HepG2 (cell line): ENCODE measurements at regions not wholly inside any gene's neighbourhood (a gene's known extent, or its start where the extent isn't known, plus 50 kb on each side); places are given as distances from the start of the nearest gene placed in this dataset.

ENCODE experiments used
- ATAC-seq: fragments of 200-7000 bp; cut with Tn5 transposase; 3 replicates; pipeline ENCODE4 v1.9.1; 2020; ENCODE audit warnings: mild to moderate bottlenecking, moderate library complexity
- BruUV-seq: library from RNA; stranded (reverse); fragments of 400-500 nt; replicated peaks from 2 replicates; lab custom pipeline; 2021; lab: Mats Ljungman, UMichigan
- CTCF ChIA-PET: fragments of 300-600 bp; formaldehyde crosslinking; extraction: SDS; loops from one replicate; lab custom pipeline; 2021; ENCODE audit warnings: low total read pairs, inconsistent platforms, low intra/inter-chr PET ratio; lab: Yijun Ruan, JAX
- POLR2A ChIA-PET: fragments of 350-600 bp; sonication (Branson Sonifier 250); formaldehyde crosslinking; loops from one replicate; lab custom pipeline; 2020; ENCODE audit warnings: antibody characterized with exemption, inconsistent platforms; lab: Yijun Ruan, JAX
- DNase-seq: peaks from one replicate; pipeline ENCODE4 v3.0.0-alpha.2; 2015; ENCODE audit warnings: low spot score
- FAIRE-seq: peaks from 3 replicates; lab custom pipeline; 2011; peaks lifted over from hg19 to GRCh38; lab: Jason Lieb, UNC
- H2AFZ ChIP-seq: one replicate; pipeline ENCODE4 v1.6.1; 2011; ENCODE audit warnings: low read length, inconsistent platforms
- H3K27ac ChIP-seq: fragments of 300-600 bp; 3 replicates; pipeline ENCODE4 v1.8.0; 2011; ENCODE audit warnings: mixed run types, mild to moderate bottlenecking, mixed read lengths, low read length, inconsistent platforms; ENCODE audit not compliant: insufficient read depth; ENCODE audit errors: extremely low read length
- H3K27me3 ChIP-seq, 2 experiments: fragments of 200-600 bp in 1 of 2; 2 replicates in 1 of 2; 3 replicates in 1 of 2; pipeline versions ENCODE4 v1.6.0 to v1.8.0; 2011; ENCODE audit warnings: low read length in 2 of 2, mild to moderate bottlenecking in 2 of 2, moderate library complexity in 2 of 2, inconsistent platforms in 1 of 2; ENCODE audit not compliant: insufficient read depth in 2 of 2, control insufficient read depth in 1 of 2
- H3K36me3 ChIP-seq, 2 experiments: fragments of 200-600 bp in 1 of 2; replicated peaks in 1 of 2; 2 replicates in 1 of 2; 3 replicates in 1 of 2; pipeline versions ENCODE4 v1.5.1 to v1.8.0; 2011; ENCODE audit warnings: low read length in 2 of 2, inconsistent platforms in 1 of 2; ENCODE audit not compliant: insufficient read depth in 2 of 2, control insufficient read depth in 1 of 2
- H3K4me1 ChIP-seq: 2 replicates; pipeline ENCODE4 v1.5.1; 2012; ENCODE audit warnings: low read length, inconsistent platforms; ENCODE audit not compliant: insufficient read depth
- H3K4me2 ChIP-seq: 2 replicates; pipeline ENCODE4 v1.6.0; 2011; ENCODE audit warnings: low read depth, low read length, inconsistent platforms
- H3K4me3 ChIP-seq, 3 experiments: fragments of 200-600 bp in 1 of 3; sonication (generic), shearing (Covaris generic) in 1 of 3; replicated peaks in 1 of 3; 2 replicates each; pipeline ENCODE4 v1.5.1; 2011 to 2016; ENCODE audit warnings: low read length in 3 of 3, inconsistent platforms in 2 of 3, low read depth in 2 of 3, mild to moderate bottlenecking in 2 of 3, control low read depth in 1 of 3, mixed read lengths in 1 of 3; ENCODE audit not compliant: insufficient read depth in 1 of 3
- H3K79me2 ChIP-seq: one replicate; pipeline ENCODE4 v1.6.1; 2011; ENCODE audit warnings: low read length, inconsistent platforms; ENCODE audit not compliant: insufficient read depth
- H3K9ac ChIP-seq: 2 replicates; pipeline ENCODE4 v1.6.0; 2011; ENCODE audit warnings: mild to moderate bottlenecking, low read depth, low read length, inconsistent platforms; ENCODE audit not compliant: insufficient read depth
- H3K9me3 ChIP-seq: 2 replicates; pipeline ENCODE4 v1.5.1; 2012; ENCODE audit warnings: mild to moderate bottlenecking, low read length
- H4K20me1 ChIP-seq: 2 replicates; pipeline ENCODE4 v1.6.0; 2011; ENCODE audit warnings: inconsistent platforms, mild to moderate bottlenecking, low read length, moderate library complexity; ENCODE audit not compliant: insufficient read depth
- EEA1 ChIP-seq: sonication (generic); formaldehyde crosslinking; IDR thresholded peaks from 2 replicates; pipeline ENCODE4 v1.5.1; 2020; ENCODE audit warnings: mild to moderate bottlenecking, missing genetic modification reagents, borderline replicate concordance
- EP300 ChIP-seq, 3 experiments: sonication (generic) in 1 of 3; formaldehyde crosslinking in 1 of 3; IDR thresholded peaks; 2 replicates each; pipeline versions ENCODE4 v1.5.1 to v1.6.1; 2011 to 2020; ENCODE audit warnings: low read depth in 2 of 3, low read length in 2 of 3, borderline replicate concordance in 1 of 3, improper control_type of control experiment in 1 of 3, mild to moderate bottlenecking in 1 of 3, missing genetic modification reagents in 1 of 3, moderate library complexity in 1 of 3
- HMGA1 ChIP-seq: sonication (generic); formaldehyde crosslinking; conservative IDR thresholded peaks from 2 replicates; pipeline ENCODE4 v1.4.0; 2020; ENCODE audit warnings: missing genetic modification reagents
- KDM3A ChIP-seq: IDR thresholded peaks from 2 replicates; pipeline ENCODE4 v1.6.1; 2018; ENCODE audit warnings: low read depth, missing compliant biosample characterization
- MXD4 ChIP-seq: IDR thresholded peaks from 2 replicates; pipeline ENCODE4 v1.6.1; 2016; ENCODE audit warnings: mild to moderate bottlenecking, missing biosample characterization, missing genetic modification reagents
- ONECUT2 ChIP-seq: sonication (generic); formaldehyde crosslinking; IDR thresholded peaks from 2 replicates; pipeline ENCODE4 v1.4.0; 2020; ENCODE audit warnings: missing genetic modification reagents
- SCMH1 ChIP-seq: sonication (generic); formaldehyde crosslinking; IDR thresholded peaks from 2 replicates; pipeline ENCODE4 v1.9.0; 2021; ENCODE audit warnings: missing genetic modification reagents, mild to moderate bottlenecking, borderline replicate concordance
- YEATS2 ChIP-seq: sonication (generic); formaldehyde crosslinking; IDR thresholded peaks from 2 replicates; pipeline ENCODE4 v1.4.0; 2020; ENCODE audit warnings: missing genetic modification reagents, borderline replicate concordance
- ZNF121 ChIP-seq: sonication (generic); formaldehyde crosslinking; IDR thresholded peaks from 2 replicates; pipeline ENCODE4 v1.5.0; 2020; ENCODE audit warnings: mild to moderate bottlenecking, missing genetic modification reagents
- ZNF230 ChIP-seq: sonication (generic); formaldehyde crosslinking; IDR thresholded peaks from 2 replicates; pipeline ENCODE4 v1.4.0; 2020; ENCODE audit warnings: mild to moderate bottlenecking, missing genetic modification reagents
- ZNF33A ChIP-seq: sonication (generic); formaldehyde crosslinking; IDR thresholded peaks from 2 replicates; pipeline ENCODE4 v1.5.1; 2020; ENCODE audit warnings: missing genetic modification reagents, mild to moderate bottlenecking, moderate library complexity, borderline replicate concordance
- ZNF75D ChIP-seq: sonication (generic); formaldehyde crosslinking; IDR thresholded peaks from 2 replicates; pipeline ENCODE4 v1.8.1; 2023; ENCODE audit warnings: missing genetic modification reagents, mild to moderate bottlenecking, borderline replicate concordance
- in situ Hi-C: cut with HindIII; loops from 2 replicates; pipeline ENCODE4 v1.10.0; 2017; ENCODE audit warnings: low pct_unique_long_range_greater_than_20kb; ENCODE audit not compliant: extremely low pct_ligation_motif_present
- intact Hi-C: fragments of 100-400 bp; cut with micrococcal nuclease; formaldehyde crosslinking; loops from one replicate; pipeline ENCODE4 v1.10.0; 2022; ENCODE audit not compliant: unreplicated experiment
- TF ChIP-seq, protein P1 (sequence below): sonication (generic); formaldehyde crosslinking; IDR thresholded peaks from 2 replicates; pipeline ENCODE4 v1.5.0; 2020; ENCODE audit warnings: mild to moderate bottlenecking, missing genetic modification reagents
- TF ChIP-seq, protein P2 (sequence below): sonication (generic); formaldehyde crosslinking; IDR thresholded peaks from 2 replicates; pipeline ENCODE4 v1.4.0; 2020; ENCODE audit warnings: missing genetic modification reagents
- TF ChIP-seq, protein P3 (sequence below): sonication (generic); formaldehyde crosslinking; IDR thresholded peaks from 2 replicates; pipeline ENCODE4 v1.9.0; 2021; ENCODE audit warnings: mild to moderate bottlenecking, missing genetic modification reagents

DNA sequence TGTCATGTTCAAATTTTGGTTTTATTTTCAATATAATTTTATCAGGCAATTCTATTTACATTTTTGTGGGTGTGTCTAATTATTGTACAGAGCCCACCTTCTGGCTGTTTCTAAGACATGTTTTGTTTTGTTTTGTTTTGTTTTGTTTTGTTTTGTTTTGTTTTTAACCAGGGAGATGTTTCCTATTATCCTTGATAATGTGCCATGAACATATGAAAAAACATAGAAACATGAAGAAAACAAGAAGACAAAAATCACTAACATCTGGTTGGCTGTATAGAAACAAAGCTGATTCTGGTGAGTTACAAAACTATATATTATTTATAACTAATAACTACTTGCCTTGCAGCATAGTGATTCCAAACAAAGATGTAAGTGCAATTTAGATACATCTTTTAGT, 128.1 kb upstream of the TRPC4 start:
- BruUV-seq: no TSS peak
- no peak overlapping the region for H2AFZ ChIP-seq
- CTCF ChIA-PET: no interaction called here
- H3K9me3 ChIP-seq: no peaks in the 10 kb centered on the region
- H4K20me1 ChIP-seq: no peaks in the 10 kb centered on the region
- H3K4me3 ChIP-seq: no peak overlapping the region
- no peaks in the 10 kb centered on the region for H3K36me3 ChIP-seq
- POLR2A ChIA-PET: no interaction called here
- H3K79me2 ChIP-seq: no peaks in the 10 kb centered on the region
- H3K9ac ChIP-seq: no peak overlapping the region
- H3K27me3 ChIP-seq: no peaks in the 10 kb centered on the region
- DNase-seq: no peak
- FAIRE-seq: no peak
- intact Hi-C loops: no loop called here
- H3K4me2 ChIP-seq: no peak overlapping the region
- H3K27ac ChIP-seq: no peak overlapping the region
- in situ Hi-C loops: no loop called here
- no peaks in the 10 kb centered on the region for H3K4me1 ChIP-seq
- ATAC-seq: no peak
- TF ChIP-seq ZNF33A (CRISPR knock-in tag): no peak
- TF ChIP-seq ZNF121 (CRISPR knock-in tag): no peak
- TF ChIP-seq, protein P1, sequence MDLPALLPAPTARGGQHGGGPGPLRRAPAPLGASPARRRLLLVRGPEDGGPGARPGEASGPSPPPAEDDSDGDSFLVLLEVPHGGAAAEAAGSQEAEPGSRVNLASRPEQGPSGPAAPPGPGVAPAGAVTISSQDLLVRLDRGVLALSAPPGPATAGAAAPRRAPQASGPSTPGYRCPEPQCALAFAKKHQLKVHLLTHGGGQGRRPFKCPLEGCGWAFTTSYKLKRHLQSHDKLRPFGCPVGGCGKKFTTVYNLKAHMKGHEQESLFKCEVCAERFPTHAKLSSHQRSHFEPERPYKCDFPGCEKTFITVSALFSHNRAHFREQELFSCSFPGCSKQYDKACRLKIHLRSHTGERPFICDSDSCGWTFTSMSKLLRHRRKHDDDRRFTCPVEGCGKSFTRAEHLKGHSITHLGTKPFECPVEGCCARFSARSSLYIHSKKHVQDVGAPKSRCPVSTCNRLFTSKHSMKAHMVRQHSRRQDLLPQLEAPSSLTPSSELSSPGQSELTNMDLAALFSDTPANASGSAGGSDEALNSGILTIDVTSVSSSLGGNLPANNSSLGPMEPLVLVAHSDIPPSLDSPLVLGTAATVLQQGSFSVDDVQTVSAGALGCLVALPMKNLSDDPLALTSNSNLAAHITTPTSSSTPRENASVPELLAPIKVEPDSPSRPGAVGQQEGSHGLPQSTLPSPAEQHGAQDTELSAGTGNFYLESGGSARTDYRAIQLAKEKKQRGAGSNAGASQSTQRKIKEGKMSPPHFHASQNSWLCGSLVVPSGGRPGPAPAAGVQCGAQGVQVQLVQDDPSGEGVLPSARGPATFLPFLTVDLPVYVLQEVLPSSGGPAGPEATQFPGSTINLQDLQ (CRISPR knock-in tag): no peak
- TF ChIP-seq YEATS2 (CRISPR knock-in tag): no peak
- TF ChIP-seq HMGA1 (CRISPR knock-in tag): no peak
- no peak for TF ChIP-seq KDM3A
- no peak for TF ChIP-seq MXD4
- TF ChIP-seq ONECUT2 (CRISPR knock-in tag): no peak
- no peak for TF ChIP-seq EEA1 (CRISPR knock-in tag)
- no peak for TF ChIP-seq EP300 (IDR thresholded peaks at IDR 0.05; ENCODE audit: low read depth in 2 of 2, low read length in 2 of 2)
- TF ChIP-seq EP300 (CRISPR knock-in tag; IDR thresholded peaks at IDR 0.05; ENCODE audit: borderline replicate concordance): no peak
- TF ChIP-seq SCMH1 (CRISPR knock-in tag): no peak
- no peak for TF ChIP-seq ZNF230 (CRISPR knock-in tag)
- TF ChIP-seq, protein P2, sequence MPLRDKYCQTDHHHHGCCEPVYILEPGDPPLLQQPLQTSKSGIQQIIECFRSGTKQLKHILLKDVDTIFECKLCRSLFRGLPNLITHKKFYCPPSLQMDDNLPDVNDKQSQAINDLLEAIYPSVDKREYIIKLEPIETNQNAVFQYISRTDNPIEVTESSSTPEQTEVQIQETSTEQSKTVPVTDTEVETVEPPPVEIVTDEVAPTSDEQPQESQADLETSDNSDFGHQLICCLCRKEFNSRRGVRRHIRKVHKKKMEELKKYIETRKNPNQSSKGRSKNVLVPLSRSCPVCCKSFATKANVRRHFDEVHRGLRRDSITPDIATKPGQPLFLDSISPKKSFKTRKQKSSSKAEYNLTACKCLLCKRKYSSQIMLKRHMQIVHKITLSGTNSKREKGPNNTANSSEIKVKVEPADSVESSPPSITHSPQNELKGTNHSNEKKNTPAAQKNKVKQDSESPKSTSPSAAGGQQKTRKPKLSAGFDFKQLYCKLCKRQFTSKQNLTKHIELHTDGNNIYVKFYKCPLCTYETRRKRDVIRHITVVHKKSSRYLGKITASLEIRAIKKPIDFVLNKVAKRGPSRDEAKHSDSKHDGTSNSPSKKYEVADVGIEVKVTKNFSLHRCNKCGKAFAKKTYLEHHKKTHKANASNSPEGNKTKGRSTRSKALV (CRISPR knock-in tag): no peak
- TF ChIP-seq, protein P3, sequence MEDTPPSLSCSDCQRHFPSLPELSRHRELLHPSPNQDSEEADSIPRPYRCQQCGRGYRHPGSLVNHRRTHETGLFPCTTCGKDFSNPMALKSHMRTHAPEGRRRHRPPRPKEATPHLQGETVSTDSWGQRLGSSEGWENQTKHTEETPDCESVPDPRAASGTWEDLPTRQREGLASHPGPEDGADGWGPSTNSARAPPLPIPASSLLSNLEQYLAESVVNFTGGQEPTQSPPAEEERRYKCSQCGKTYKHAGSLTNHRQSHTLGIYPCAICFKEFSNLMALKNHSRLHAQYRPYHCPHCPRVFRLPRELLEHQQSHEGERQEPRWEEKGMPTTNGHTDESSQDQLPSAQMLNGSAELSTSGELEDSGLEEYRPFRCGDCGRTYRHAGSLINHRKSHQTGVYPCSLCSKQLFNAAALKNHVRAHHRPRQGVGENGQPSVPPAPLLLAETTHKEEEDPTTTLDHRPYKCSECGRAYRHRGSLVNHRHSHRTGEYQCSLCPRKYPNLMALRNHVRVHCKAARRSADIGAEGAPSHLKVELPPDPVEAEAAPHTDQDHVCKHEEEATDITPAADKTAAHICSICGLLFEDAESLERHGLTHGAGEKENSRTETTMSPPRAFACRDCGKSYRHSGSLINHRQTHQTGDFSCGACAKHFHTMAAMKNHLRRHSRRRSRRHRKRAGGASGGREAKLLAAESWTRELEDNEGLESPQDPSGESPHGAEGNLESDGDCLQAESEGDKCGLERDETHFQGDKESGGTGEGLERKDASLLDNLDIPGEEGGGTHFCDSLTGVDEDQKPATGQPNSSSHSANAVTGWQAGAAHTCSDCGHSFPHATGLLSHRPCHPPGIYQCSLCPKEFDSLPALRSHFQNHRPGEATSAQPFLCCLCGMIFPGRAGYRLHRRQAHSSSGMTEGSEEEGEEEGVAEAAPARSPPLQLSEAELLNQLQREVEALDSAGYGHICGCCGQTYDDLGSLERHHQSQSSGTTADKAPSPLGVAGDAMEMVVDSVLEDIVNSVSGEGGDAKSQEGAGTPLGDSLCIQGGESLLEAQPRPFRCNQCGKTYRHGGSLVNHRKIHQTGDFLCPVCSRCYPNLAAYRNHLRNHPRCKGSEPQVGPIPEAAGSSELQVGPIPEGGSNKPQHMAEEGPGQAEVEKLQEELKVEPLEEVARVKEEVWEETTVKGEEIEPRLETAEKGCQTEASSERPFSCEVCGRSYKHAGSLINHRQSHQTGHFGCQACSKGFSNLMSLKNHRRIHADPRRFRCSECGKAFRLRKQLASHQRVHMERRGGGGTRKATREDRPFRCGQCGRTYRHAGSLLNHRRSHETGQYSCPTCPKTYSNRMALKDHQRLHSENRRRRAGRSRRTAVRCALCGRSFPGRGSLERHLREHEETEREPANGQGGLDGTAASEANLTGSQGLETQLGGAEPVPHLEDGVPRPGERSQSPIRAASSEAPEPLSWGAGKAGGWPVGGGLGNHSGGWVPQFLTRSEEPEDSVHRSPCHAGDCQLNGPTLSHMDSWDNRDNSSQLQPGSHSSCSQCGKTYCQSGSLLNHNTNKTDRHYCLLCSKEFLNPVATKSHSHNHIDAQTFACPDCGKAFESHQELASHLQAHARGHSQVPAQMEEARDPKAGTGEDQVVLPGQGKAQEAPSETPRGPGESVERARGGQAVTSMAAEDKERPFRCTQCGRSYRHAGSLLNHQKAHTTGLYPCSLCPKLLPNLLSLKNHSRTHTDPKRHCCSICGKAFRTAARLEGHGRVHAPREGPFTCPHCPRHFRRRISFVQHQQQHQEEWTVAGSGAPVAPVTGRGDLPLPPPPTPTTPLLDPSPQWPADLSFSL: no peak
- no peak for TF ChIP-seq ZNF75D
